Astrocyte (in vitro differentiated cells and primary cell): ENCODE measurements at regions not wholly inside any gene's neighbourhood (a gene's known extent, or its start where the extent isn't known, plus 50 kb on each side); places are given as distances from the start of the nearest gene placed in this dataset.
"Not testable (repeated sequence)": the region's sequence is repeated elsewhere in the genome, so short reads cannot be mapped to it uniquely, and the experiment has no call there.

Source experiments
- CTCF ChIP-seq: IDR thresholded peaks from 2 replicates; pipeline ENCODE4 v1.5.1; 2011; ENCODE audit warnings: low read depth, mild to moderate bottlenecking, inconsistent platforms, low read length, moderate library complexity; ENCODE audit not compliant: insufficient read depth
- EZH2 ChIP-seq: IDR thresholded peaks from 2 replicates; pipeline ENCODE4 v1.6.1; 2012; ENCODE audit warnings: mild to moderate bottlenecking, low read length, inconsistent platforms; ENCODE audit not compliant: insufficient read depth

- TF ChIP-seq CTCF, EZH2: not testable (repeated sequence)
These were observed 102.4 kb upstream of the SPDYE9 start for GRCh38 chr7:73188287-73188686.
